Nephron progenitor cell (in vitro differentiated cells): ENCODE measurements at regions not wholly inside any gene's neighbourhood (a gene's known extent, or its start where the extent isn't known, plus 50 kb on each side); places are given as distances from the start of the nearest gene placed in this dataset.

ENCODE experiments used
- DNase-seq: peaks from one replicate; pipeline ENCODE4 v3.0.0; 2021
- H3K27ac Mint-ChIP-seq: 2 replicates; pipeline ENCODE4 v1.8.0; 2021; ENCODE audit warnings: mild to moderate bottlenecking, moderate library complexity, mixed read lengths
- H3K27me3 Mint-ChIP-seq: 2 replicates; pipeline ENCODE4 v1.8.0; 2021; ENCODE audit warnings: mild to moderate bottlenecking, low read depth, mixed read lengths; ENCODE audit not compliant: poor library complexity
- H3K36me3 Mint-ChIP-seq: 2 replicates; pipeline ENCODE4 v1.8.0; 2021; ENCODE audit warnings: low read depth, mixed read lengths
- H3K4me1 Mint-ChIP-seq: 2 replicates; pipeline ENCODE4 v1.8.0; 2021; ENCODE audit warnings: mixed read lengths
- H3K4me3 Mint-ChIP-seq: 2 replicates; pipeline ENCODE4 v1.8.0; 2021; ENCODE audit warnings: mild to moderate bottlenecking, moderate library complexity, mixed read lengths
- H3K9me3 Mint-ChIP-seq: 2 replicates; pipeline ENCODE4 v1.8.0; 2021; ENCODE audit warnings: mild to moderate bottlenecking, moderate library complexity, mixed read lengths
- CTCF ChIP-seq: fragments of 200-600 bp; sonication (generic); IDR thresholded peaks from 2 replicates; pipeline ENCODE4 v1.5.0; 2021; ENCODE audit warnings: antibody characterized with exemption

- no peak for DNase-seq
- H3K4me1 Mint-ChIP-seq = peaks cover 35% of the 10 kb centered on the region
- H3K9me3 Mint-ChIP-seq = no peaks in the 10 kb centered on the region
- no peak for TF ChIP-seq CTCF
- H3K27me3 Mint-ChIP-seq = peaks cover 9% of the 10 kb centered on the region
- H3K27ac Mint-ChIP-seq = no peak overlapping the region
- H3K36me3 Mint-ChIP-seq = no peaks in the 10 kb centered on the region
- H3K4me3 Mint-ChIP-seq = no peak overlapping the region
Observed at GRCh38 chr10:88073682-88074081, 210.3 kb downstream of the PTEN start.

GRCh38 chr10:88074971-88075370, 211.5 kb downstream of the PTEN start:
- no peak overlapping the region for H3K27ac Mint-ChIP-seq
- no peak for TF ChIP-seq CTCF
- H3K4me1 Mint-ChIP-seq = peaks cover 42% of the 10 kb centered on the region
- no peaks in the 10 kb centered on the region for H3K36me3 Mint-ChIP-seq
- no peaks in the 10 kb centered on the region for H3K9me3 Mint-ChIP-seq
- H3K27me3 Mint-ChIP-seq = peaks cover 9% of the 10 kb centered on the region
- no peak for DNase-seq
- no peak overlapping the region for H3K4me3 Mint-ChIP-seq

DNA sequence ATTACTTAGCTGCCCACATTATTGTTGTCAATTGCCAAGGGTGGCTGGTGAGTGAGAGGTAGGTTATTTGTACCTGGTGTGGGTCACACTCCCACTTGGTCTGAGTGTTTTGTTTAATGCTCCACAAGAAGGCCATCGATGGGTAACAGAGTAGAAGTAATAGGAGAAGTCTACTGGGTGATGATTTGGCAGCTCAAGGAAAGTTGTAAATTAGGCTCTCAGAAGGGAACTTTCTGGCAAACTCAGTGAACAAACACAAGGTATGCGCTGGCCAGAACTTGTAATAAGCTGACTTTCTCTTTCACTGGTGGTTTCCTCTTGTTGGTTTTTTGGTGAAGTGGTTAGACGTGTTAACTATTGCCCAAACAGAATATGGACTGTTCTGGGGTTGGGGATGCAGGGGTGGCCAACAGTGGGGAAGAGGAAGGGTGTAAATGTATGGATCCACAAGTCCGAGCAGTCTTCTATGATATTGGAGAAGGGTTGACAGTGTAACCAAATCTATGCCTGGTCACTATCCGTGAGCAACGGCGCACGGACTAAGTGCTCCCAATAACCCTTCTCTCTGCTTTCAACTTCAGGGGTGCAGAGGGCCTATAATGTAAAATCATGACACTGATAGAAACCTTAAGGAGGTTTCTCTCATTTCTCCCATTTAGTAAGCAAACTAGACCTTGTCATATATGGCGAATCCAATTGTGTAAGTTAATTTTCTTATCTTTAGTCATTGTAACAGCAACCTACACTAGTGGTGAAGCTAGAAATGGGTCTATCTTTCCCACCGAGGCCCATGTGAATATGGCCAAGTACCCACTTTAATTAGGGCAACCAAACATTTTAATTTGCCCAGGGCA, 212.8 kb downstream of the PTEN start:
- no peaks in the 10 kb centered on the region for H3K36me3 Mint-ChIP-seq
- TF ChIP-seq CTCF = no peak
- peaks cover 9% of the 10 kb centered on the region for H3K27me3 Mint-ChIP-seq
- H3K4me1 Mint-ChIP-seq = peaks cover 41% of the 10 kb centered on the region
- no peak for DNase-seq
- H3K9me3 Mint-ChIP-seq = no peaks in the 10 kb centered on the region
- peak overlapping the region; percentile 26 for H3K27ac Mint-ChIP-seq
- no peak overlapping the region for H3K4me3 Mint-ChIP-seq

GRCh38 chr10:88077977-88078376, 214.6 kb downstream of the PTEN start:
- H3K4me3 Mint-ChIP-seq = no peak overlapping the region
- no peak overlapping the region for H3K27ac Mint-ChIP-seq
- H3K27me3 Mint-ChIP-seq = peaks cover 4% of the 10 kb centered on the region
- TF ChIP-seq CTCF = no peak
- no peak for DNase-seq
- H3K9me3 Mint-ChIP-seq = no peaks in the 10 kb centered on the region
- peaks cover 40% of the 10 kb centered on the region for H3K4me1 Mint-ChIP-seq
- no peaks in the 10 kb centered on the region for H3K36me3 Mint-ChIP-seq

- no peak for DNase-seq
- H3K36me3 Mint-ChIP-seq = no peaks in the 10 kb centered on the region
- H3K4me3 Mint-ChIP-seq = no peak overlapping the region
- no peak for TF ChIP-seq CTCF
- no peaks in the 10 kb centered on the region for H3K9me3 Mint-ChIP-seq
- peaks cover 47% of the 10 kb centered on the region for H3K4me1 Mint-ChIP-seq
- H3K27me3 Mint-ChIP-seq = no peaks in the 10 kb centered on the region
- peak overlapping the region; percentile 64 for H3K27ac Mint-ChIP-seq
Observed at GRCh38 chr10:88080213-88080612, 216.8 kb downstream of the PTEN start.

DNA sequence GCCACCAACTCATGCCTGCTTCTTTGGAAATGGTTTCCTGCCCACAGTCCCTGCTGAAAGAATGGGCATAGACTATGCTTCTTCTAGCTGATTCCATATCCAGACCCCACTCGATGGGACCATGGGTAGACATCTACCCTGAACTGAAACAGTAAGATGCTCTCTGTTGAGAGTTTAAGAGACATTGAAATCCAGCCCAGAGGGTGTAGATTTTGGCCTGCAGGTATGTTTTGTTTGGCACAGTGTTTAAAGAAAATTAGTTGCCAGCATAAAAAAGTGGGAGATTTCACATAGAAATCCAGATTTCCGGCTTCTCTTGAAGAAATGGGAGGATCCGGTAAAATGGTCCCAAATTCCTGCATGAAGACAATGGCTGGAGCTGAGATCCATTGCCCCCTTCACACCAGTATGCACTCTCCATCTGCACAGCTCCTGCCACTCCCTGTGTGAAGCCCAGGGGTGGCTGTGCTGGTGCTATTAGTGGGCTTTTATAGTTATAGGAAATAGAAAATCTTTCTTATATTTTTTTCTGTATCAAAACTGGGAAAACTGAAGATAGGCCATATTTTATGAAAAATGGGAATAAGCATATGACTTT, 218.1 kb downstream of the PTEN start:
- TF ChIP-seq CTCF = no peak
- H3K4me3 Mint-ChIP-seq = no peak overlapping the region
- no peak overlapping the region for H3K27ac Mint-ChIP-seq
- peaks cover 40% of the 10 kb centered on the region for H3K4me1 Mint-ChIP-seq
- no peaks in the 10 kb centered on the region for H3K36me3 Mint-ChIP-seq
- DNase-seq = no peak
- no peaks in the 10 kb centered on the region for H3K9me3 Mint-ChIP-seq
- H3K27me3 Mint-ChIP-seq = no peaks in the 10 kb centered on the region
